Gastroesophageal sphincter (tissue), 3 donors: ENCODE measurements at regions not wholly inside any gene's neighbourhood (a gene's known extent, or its start where the extent isn't known, plus 50 kb on each side); places are given as distances from the start of the nearest gene placed in this dataset.

Experiments used
- POLR2A ChIP-seq, 2 donors: fragments of 450-650 bp; IDR thresholded peaks; one replicate each; pipeline ENCODE4 v1.6.1; 2017; ENCODE audit warnings: antibody characterized with exemption in 2 of 2, mild to moderate bottlenecking in 2 of 2, moderate library complexity in 1 of 2
- TF ChIP-seq, protein P1 (sequence below), 4 experiments: fragments of 200-600 bp in 2 of 4; fragments of 450-650 bp in 2 of 4; sonication (generic) in 1 of 4; IDR thresholded peaks; one replicate each; pipeline ENCODE4 v1.5.1; 2017 to 2019; ENCODE audit warnings: antibody characterized with exemption in 4 of 4, mild to moderate bottlenecking in 2 of 4, moderate library complexity in 2 of 4

DNA sequence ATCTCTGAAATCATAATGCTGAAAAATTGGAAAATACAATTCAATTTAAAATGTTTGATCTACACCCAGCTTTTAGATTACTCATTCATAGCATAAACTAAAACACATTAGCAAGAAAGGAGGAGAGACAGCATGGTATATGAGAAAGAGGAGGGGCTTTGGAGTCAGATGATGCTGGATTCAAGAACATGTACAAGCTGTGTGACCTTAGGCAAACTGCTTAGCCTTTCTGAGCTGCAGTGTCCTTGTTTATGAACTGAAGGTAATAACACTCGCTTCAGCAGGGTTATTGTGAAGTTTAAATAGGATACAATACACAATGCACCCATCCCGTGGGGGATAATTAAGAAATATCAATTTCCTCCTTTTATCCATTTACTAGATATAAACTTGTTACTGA lies 79.2 kb downstream of the MAP1LC3B2 start:
- TF ChIP-seq, protein P1, sequence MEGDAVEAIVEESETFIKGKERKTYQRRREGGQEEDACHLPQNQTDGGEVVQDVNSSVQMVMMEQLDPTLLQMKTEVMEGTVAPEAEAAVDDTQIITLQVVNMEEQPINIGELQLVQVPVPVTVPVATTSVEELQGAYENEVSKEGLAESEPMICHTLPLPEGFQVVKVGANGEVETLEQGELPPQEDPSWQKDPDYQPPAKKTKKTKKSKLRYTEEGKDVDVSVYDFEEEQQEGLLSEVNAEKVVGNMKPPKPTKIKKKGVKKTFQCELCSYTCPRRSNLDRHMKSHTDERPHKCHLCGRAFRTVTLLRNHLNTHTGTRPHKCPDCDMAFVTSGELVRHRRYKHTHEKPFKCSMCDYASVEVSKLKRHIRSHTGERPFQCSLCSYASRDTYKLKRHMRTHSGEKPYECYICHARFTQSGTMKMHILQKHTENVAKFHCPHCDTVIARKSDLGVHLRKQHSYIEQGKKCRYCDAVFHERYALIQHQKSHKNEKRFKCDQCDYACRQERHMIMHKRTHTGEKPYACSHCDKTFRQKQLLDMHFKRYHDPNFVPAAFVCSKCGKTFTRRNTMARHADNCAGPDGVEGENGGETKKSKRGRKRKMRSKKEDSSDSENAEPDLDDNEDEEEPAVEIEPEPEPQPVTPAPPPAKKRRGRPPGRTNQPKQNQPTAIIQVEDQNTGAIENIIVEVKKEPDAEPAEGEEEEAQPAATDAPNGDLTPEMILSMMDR (IDR thresholded peaks at IDR 0.05) = no peak
- no peak for TF ChIP-seq POLR2A (IDR thresholded peaks at IDR 0.05)
